Lung (tissue), 11 donors: ENCODE measurements at regions not wholly inside any gene's neighbourhood (a gene's known extent, or its start where the extent isn't known, plus 50 kb on each side); places are given as distances from the start of the nearest gene placed in this dataset.

ENCODE experiments used
- ATAC-seq: fragments of 200-7000 bp; cut with Tn5 transposase; one replicate; pipeline ENCODE4 v1.9.1; 2020; ENCODE audit warnings: moderate number of reproducible peaks; ENCODE audit not compliant: insufficient read depth, low FRiP score
- DNase-seq, 3 donors: peaks; one replicate each; pipeline ENCODE4 v3.0.0-alpha.2; 2013 to 2017
- H3K27ac ChIP-seq, 2 donors: one replicate each; pipeline ENCODE4 v1.5.1; 2013; ENCODE audit warnings: mild to moderate bottlenecking in 2 of 2, moderate library complexity in 2 of 2, control low read depth in 1 of 2, inconsistent platforms in 1 of 2, low read depth in 1 of 2, low read length in 1 of 2
- H3K27me3 ChIP-seq, 3 donors: one replicate each; pipeline ENCODE4 v1.5.1; 2013; ENCODE audit warnings: low read length in 2 of 3; ENCODE audit not compliant: control insufficient read depth in 3 of 3, insufficient read depth in 3 of 3
- H3K36me3 ChIP-seq, 4 donors: one replicate each; pipeline ENCODE4 v1.5.1; 2013; ENCODE audit warnings: low read length in 4 of 4, mild to moderate bottlenecking in 1 of 4, moderate library complexity in 1 of 4; ENCODE audit not compliant: control insufficient read depth in 4 of 4, insufficient read depth in 4 of 4
- H3K4me1 ChIP-seq, 5 donors: one replicate each; pipeline ENCODE4 v1.5.1; 2013; ENCODE audit warnings: low read length in 5 of 5, mild to moderate bottlenecking in 2 of 5, moderate library complexity in 1 of 5; ENCODE audit not compliant: control insufficient read depth in 5 of 5, insufficient read depth in 5 of 5
- H3K4me3 ChIP-seq: one replicate; pipeline ENCODE4 v1.5.1; 2013; ENCODE audit warnings: mild to moderate bottlenecking, control low read depth, moderate library complexity
- H3K9ac ChIP-seq, 2 donors: one replicate each; pipeline ENCODE4 v1.5.1; 2013; ENCODE audit warnings: low read length in 2 of 2, control low read depth in 1 of 2; ENCODE audit not compliant: insufficient read depth in 1 of 2
- H3K9me3 ChIP-seq, 4 donors: one replicate each; pipeline ENCODE4 v1.5.1; 2013; ENCODE audit warnings: low read length in 3 of 4, mild to moderate bottlenecking in 1 of 4, moderate library complexity in 1 of 4; ENCODE audit not compliant: control insufficient read depth in 4 of 4, insufficient read depth in 3 of 4
- CTCF ChIP-seq: IDR thresholded peaks from 2 replicates; pipeline ENCODE4 v1.5.1; 2012; ENCODE audit warnings: mild to moderate bottlenecking; ENCODE audit errors: control extremely low read depth, extremely low read depth
- WGBS, 2 donors: extraction: QIAGEN DNeasy Blood & Tissue Kit; methylation state at CpG; one replicate each; pipeline ENCODE4 v1.1.7; 2013; 5-methylcytosine and 5-hydroxymethylcytosine counted together
- donor health status: control.
- donor health status: control.
- donor health status: Bipolar disorder and iron deficiency.
- donor health status: healthy.
- donor health status: DM: yes; HTN: yes; CAD: no.

GRCh38 chr18:22800551-22800951 is 132.6 kb upstream of the RBBP8 start:
- Histone ChIP-seq H3K4me1 (peaks cover 0 to 2% (median 0%) of the 10 kb centered on the region in 5 donors), H3K9me3 (no peaks in the 10 kb centered on the region), H3K9ac (no peak overlapping the region), H3K27ac (no peak overlapping the region), H3K27me3 (no peaks in the 10 kb centered on the region), H3K36me3 (no peaks in the 10 kb centered on the region), H3K4me3 (no peak overlapping the region)
- WGBS, 2 donors, result 82 to 83% methylated on average over 7 of the region's 7 CpGs
- no peak for ATAC-seq
- DNase-seq, result no peak
- no peak for TF ChIP-seq CTCF

- Histone ChIP-seq H3K9me3 (no peaks in the 10 kb centered on the region), H3K4me3 (no peak overlapping the region), H3K27ac (no peak overlapping the region), H3K36me3 (no peaks in the 10 kb centered on the region), H3K27me3 (no peaks in the 10 kb centered on the region), H3K9ac (no peak overlapping the region), H3K4me1 (peaks cover 0 to 2% (median 0%) of the 10 kb centered on the region in 5 donors)
- DNase-seq, result peak in 2 of 3 donors; percentile 54 to 62
- ATAC-seq, result peak; percentile 41
- TF ChIP-seq CTCF, result peak; percentile 60
- WGBS, 2 donors, result 18 to 19% methylated on average over 6 of the region's 6 CpGs
Observed at GRCh38 chr18:22813648-22814328, 119.3 kb upstream of the RBBP8 start.

- no peak overlapping the region for H3K9ac ChIP-seq
- 51% methylated on average over 4 of the region's 4 CpGs for WGBS, 2 donors
- no peak overlapping the region for H3K27ac ChIP-seq
- no peaks in the 10 kb centered on the region for H3K27me3 ChIP-seq
- no peaks in the 10 kb centered on the region for H3K9me3 ChIP-seq
- DNase-seq (no peak), ATAC-seq (no peak)
- peaks cover 0 to 2% (median 0%) of the 10 kb centered on the region in 5 donors for H3K4me1 ChIP-seq
- no peak for TF ChIP-seq CTCF
- no peak overlapping the region for H3K4me3 ChIP-seq
- H3K36me3 ChIP-seq, result no peaks in the 10 kb centered on the region
Observed at GRCh38 chr18:22814329-22814703, 118.8 kb upstream of the RBBP8 start.
